Thyroid gland (tissue), 4 donors: ENCODE measurements at regions not wholly inside any gene's neighbourhood (a gene's known extent, or its start where the extent isn't known, plus 50 kb on each side); places are given as distances from the start of the nearest gene placed in this dataset.

Source experiments
- DNase-seq, 2 donors: peaks; one replicate each; pipeline ENCODE4 v3.0.0-alpha.2; 2019
- H3K27ac ChIP-seq, 3 donors: fragments of 200-600 bp; sonication (generic); 1 replicate in 2 of 3; 2 replicates in 1 of 3; pipeline ENCODE4 v1.5.1; 2016 to 2019; ENCODE audit warnings: mild to moderate bottlenecking in 1 of 3, moderate library complexity in 1 of 3
- H3K27me3 ChIP-seq: fragments of 200-600 bp; sonication (generic); one replicate; pipeline ENCODE4 v1.5.1; 2019
- H3K36me3 ChIP-seq, 2 donors: fragments of 200-600 bp; sonication (generic); one replicate each; pipeline ENCODE4 v1.5.1; 2016 to 2019
- H3K4me1 ChIP-seq, 2 donors: fragments of 200-600 bp; sonication (generic); one replicate each; pipeline ENCODE4 v1.5.1; 2017 to 2019
- H3K4me3 ChIP-seq, 3 donors: fragments of 200-600 bp; sonication (generic); replicated peaks in 1 of 3; 1 replicate in 2 of 3; 2 replicates in 1 of 3; pipeline ENCODE4 v1.5.1; 2016; ENCODE audit warnings: mild to moderate bottlenecking in 1 of 3
- H3K9me3 ChIP-seq: fragments of 200-600 bp; sonication (generic); one replicate; pipeline ENCODE4 v1.5.1; 2017
- CTCF ChIP-seq, 6 experiments: fragments of 200-600 bp in 3 of 6; fragments of 450-650 bp in 3 of 6; sonication (generic) in 3 of 6; IDR thresholded peaks; one replicate each; pipeline ENCODE4 v1.5.1; 2016 to 2019; ENCODE audit warnings: antibody characterized with exemption in 6 of 6, mild to moderate bottlenecking in 2 of 6, inconsistent platforms in 1 of 6, moderate library complexity in 1 of 6
- POLR2A ChIP-seq, 2 donors: fragments of 450-650 bp; IDR thresholded peaks; one replicate each; pipeline ENCODE4 v1.6.1; 2017; ENCODE audit warnings: antibody characterized with exemption in 2 of 2, mild to moderate bottlenecking in 2 of 2, moderate library complexity in 1 of 2
- WGBS, 2 donors: methylation state at CpG; one replicate each; pipeline ENCODE4 v1.1.5; 2017; 5-methylcytosine and 5-hydroxymethylcytosine counted together
- intact Hi-C: fragments of 100-400 bp; cut with DNase I; formaldehyde crosslinking; loops from one replicate; pipeline ENCODE4 v1.15.1; 2023

DNA sequence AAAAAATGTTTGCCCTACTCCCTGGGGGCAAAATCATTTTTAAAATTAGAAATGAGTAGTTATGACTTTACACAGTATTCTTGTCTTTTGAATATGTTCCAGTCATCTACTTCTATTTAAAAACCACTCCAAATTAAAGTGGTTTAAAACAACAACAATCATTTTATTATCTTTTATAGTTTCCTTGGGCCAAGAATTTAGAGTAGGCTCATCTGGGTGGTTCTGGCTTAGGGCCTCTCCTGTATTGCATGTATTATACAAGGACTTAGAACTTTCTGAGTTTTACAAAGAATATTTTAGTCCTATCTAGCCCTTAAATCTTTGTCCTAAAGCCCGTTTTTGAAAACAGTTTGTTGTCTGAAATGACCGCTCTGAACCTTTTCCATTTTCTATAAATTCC is 132.5 kb upstream of the INTU start:
- TF ChIP-seq POLR2A (IDR thresholded peaks at IDR 0.05) (no peak), CTCF (IDR thresholded peaks at IDR 0.05) (no peak)
- no peak overlapping the region for H3K4me3 ChIP-seq
- DNase-seq: no peak
- intact Hi-C loops: no loop called here
- H3K4me1 ChIP-seq: peaks cover 12 to 15% of the 10 kb centered on the region in 2 donors
- no peak overlapping the region for H3K27ac ChIP-seq
- 78 to 85% methylated on average over 2 of the region's 2 CpGs for WGBS, 2 donors
- H3K36me3 ChIP-seq: no peaks in the 10 kb centered on the region
- H3K9me3 ChIP-seq: no peaks in the 10 kb centered on the region
- no peaks in the 10 kb centered on the region for H3K27me3 ChIP-seq

- intact Hi-C loops: no loop called here
- Histone ChIP-seq H3K36me3 (no peaks in the 10 kb centered on the region), H3K4me3 (no peak overlapping the region), H3K27me3 (no peaks in the 10 kb centered on the region), H3K27ac (no peak overlapping the region), H3K4me1 (peaks cover 12 to 20% of the 10 kb centered on the region in 2 donors), H3K9me3 (no peaks in the 10 kb centered on the region)
- DNase-seq: no peak
- no peak for TF ChIP-seq POLR2A (IDR thresholded peaks at IDR 0.05)
- no peak for TF ChIP-seq CTCF (IDR thresholded peaks at IDR 0.05)
Observed at GRCh38 chr4:127501103-127501502, 131.7 kb upstream of the INTU start.

- H3K4me3 ChIP-seq: no peak overlapping the region
- intact Hi-C loops: no loop called here
Observed at GRCh38 chr4:127503111-127503510, 129.6 kb upstream of the INTU start.

DNA sequence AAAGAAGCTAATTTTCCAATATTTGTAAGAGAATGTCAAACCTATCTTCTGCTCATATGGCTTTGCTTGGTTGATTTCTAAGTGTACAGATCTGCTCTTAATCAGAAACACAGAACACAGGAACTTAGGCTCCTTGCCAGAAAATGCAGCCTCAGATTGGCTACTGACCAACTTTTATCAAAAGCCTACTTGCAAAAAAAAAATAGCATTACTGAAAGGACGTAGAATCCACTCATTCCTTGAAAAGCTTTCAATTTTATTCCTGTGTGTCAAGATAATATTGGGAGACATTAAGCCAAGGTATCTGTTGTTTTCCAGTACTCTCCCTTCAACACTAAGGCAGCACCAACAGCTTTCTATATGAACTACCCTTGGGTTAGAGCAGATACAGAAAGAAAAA is 127.6 kb upstream of the INTU start:
- TF ChIP-seq CTCF (IDR thresholded peaks at IDR 0.05): no peak
- TF ChIP-seq POLR2A (IDR thresholded peaks at IDR 0.05): no peak
- 0% methylated on average over 1 of the region's 1 CpG for WGBS, 2 donors

More at GRCh38 chr4:127503111-127503510, 129.6 kb upstream of the INTU start:
- no peak for DNase-seq
- Histone ChIP-seq H3K27ac (no peak overlapping the region), H3K9me3 (no peaks in the 10 kb centered on the region), H3K36me3 (no peaks in the 10 kb centered on the region), H3K27me3 (no peaks in the 10 kb centered on the region), H3K4me1 (peaks cover 12 to 20% of the 10 kb centered on the region in 2 donors)
- 64 to 71% methylated on average over 2 of the region's 2 CpGs for WGBS, 2 donors
- no peak for TF ChIP-seq CTCF (IDR thresholded peaks at IDR 0.05)
- TF ChIP-seq POLR2A (IDR thresholded peaks at IDR 0.05): no peak

GRCh38 chr4:127506283-127506682 is 126.5 kb upstream of the INTU start:
- 80 to 87% methylated on average over 1 of the region's 1 CpG for WGBS, 2 donors

More for the DNA sequence above, 127.6 kb upstream of the INTU start:
- Histone ChIP-seq H3K27ac (peak overlapping the region in 1 of 3 donors; percentile 38), H3K4me1 (peaks cover 12 to 20% of the 10 kb centered on the region in 2 donors), H3K27me3 (no peaks in the 10 kb centered on the region), H3K4me3 (no peak overlapping the region), H3K9me3 (no peaks in the 10 kb centered on the region), H3K36me3 (no peaks in the 10 kb centered on the region)
- intact Hi-C loops: no loop called here
- peak; percentile 62 to 64 for DNase-seq

More at GRCh38 chr4:127506283-127506682, 126.5 kb upstream of the INTU start:
- no peaks in the 10 kb centered on the region for H3K36me3 ChIP-seq
- TF ChIP-seq CTCF (IDR thresholded peaks at IDR 0.05) (no peak), POLR2A (IDR thresholded peaks at IDR 0.05) (no peak)
- no peak overlapping the region for H3K27ac ChIP-seq
- peaks cover 7 to 14% of the 10 kb centered on the region in 2 donors for H3K4me1 ChIP-seq
- no peak overlapping the region for H3K4me3 ChIP-seq
- intact Hi-C loops: no loop called here
- no peaks in the 10 kb centered on the region for H3K9me3 ChIP-seq
- no peaks in the 10 kb centered on the region for H3K27me3 ChIP-seq
- DNase-seq: no peak
